GM21423 (cell line): ENCODE measurements at regions not wholly inside any gene's neighbourhood (a gene's known extent, or its start where the extent isn't known, plus 50 kb on each side); places are given as distances from the start of the nearest gene placed in this dataset.
"Not testable (repeated sequence)": the region's sequence is repeated elsewhere in the genome, so short reads cannot be mapped to it uniquely, and the experiment has no call there.

ENCODE experiments used
- ATAC-seq: cut with Tn5 transposase; IDR thresholded peaks from one replicate; pipeline ENCODE4 v1.9.1; 2021; ENCODE audit warnings: mild to moderate bottlenecking, moderate library complexity; ENCODE audit not compliant: unreplicated experiment

DNA sequence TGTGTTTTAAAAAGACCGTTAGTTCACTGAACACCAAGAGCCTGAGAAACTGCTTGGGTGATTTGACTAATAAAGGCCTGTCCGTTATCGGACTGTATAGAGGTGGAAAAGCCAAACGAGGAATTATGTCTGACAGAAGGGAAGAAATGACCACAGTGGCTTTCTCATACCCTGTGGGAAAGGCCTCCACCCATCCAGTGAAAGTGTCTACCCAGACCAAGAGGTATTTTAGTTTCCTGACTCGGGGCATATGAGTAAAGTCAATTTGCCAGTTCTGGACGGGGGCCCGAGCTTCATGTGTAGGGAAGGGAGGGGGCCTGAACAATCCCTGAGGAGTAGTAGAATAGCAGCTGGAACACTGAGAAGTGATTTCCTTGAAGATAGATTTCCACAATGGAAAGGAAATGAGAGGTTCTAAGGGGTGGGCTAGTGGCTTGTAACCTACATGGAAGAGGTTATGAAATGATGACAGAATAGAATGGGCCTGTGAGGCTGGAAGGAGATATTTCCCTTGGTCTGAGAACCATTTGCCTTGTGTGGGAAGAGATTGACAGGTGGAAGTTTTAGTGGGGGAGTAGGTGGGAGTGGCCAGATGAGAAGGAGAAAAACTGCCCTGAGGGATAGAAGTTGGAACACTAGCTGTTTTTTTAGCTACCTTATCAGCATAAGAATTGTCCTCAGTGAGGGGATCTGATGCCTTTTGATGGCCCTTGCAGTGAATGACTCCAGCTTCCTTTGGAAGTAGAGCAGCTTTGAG, 106.4 kb upstream of the PPM1J start:
- ATAC-seq: not testable (repeated sequence)

DNA sequence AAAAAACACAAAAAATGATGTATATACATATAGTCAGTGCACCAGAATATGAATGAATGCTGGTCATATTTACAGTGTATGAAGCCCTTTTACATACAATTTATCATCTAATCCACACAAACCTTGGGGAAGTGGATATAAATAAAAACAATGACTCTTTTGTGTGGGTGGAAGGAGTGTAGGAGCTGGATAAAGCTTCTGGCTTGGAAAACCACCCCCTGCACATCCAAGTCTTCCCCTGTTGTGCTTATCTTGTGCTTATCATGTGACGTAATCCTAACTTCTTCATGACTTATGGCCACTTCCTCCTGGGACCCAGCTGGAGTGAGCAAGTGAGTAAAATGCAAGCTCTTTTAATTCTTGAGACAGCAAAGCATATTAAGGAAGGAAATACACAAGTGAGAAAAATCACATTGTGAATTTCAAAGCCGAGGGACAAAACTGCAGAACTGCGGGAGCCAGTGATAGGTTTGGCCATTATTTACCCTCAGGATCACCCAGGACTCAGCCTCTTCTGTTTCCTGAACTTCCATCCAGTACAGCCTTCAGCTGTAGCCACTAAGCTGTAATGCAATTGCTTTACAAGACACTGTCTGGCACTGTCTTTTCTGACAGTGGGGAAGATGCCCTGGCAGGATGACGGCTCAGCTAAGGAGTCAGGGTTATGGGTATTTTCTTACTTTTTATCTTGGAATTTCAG, 104.0 kb upstream of the PPM1J start:
- ATAC-seq: no peak

DNA sequence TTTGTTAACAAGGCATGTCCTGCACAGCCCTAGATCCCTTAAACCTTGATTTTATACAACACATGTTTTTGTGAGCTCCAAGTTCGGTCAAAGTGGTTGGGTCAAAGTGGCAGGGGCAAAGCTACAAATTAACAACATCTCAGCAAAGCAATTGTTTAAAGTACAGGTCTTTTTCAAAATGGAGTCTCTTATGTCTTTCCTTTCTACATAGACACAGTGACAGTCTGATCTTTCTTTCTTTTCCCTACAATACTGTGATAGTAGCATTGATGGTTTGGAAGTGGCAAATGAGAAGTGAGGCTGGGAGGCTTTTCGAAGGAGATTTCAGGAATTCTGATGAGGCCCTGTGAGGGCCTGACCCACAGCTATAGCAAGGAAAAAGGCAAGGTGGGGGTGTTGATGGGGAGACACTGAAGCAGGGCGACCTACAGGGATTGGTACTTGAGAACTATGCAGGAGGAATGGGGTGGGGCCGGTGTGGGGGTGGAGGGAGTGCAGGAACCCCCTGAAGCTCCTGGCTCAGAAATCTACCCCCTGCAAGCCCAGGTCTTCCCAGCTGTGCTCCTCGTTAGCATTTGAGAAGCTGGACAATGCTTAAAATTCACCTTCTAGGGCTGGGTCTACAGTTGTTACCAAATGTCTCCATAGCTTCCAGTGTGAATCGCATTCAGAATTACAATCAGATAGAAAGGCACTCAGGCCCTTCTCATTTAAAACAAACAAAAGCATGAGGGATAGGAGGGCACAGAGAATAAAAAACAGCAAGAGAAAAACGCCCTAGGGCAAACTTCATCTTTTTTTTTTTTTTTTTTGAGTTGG, 102.6 kb upstream of the PPM1J start:
- no peak for ATAC-seq

DNA sequence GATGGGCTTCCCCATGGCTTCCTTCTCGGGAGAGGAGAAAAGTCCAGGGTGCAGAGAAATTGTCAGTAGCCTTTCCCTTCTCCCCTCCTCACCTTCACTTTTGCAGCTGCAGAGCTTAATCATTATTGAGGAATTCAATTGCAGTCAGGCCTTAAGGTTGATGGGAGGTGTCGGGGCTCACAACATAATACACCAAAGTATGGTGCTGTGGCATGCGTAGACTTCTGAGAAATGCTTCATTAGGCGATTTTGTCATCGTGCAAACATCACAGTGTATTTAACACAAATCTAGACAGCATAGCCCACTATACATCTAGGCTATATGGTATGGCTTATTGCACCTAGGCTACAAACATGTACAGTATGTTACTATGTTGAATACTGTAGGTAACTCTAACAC, 100.2 kb upstream of the PPM1J start:
- ATAC-seq: no peak

GRCh38 chr1:112814645-112815044, 99.5 kb upstream of the PPM1J start:
- ATAC-seq: not testable (repeated sequence)

- ATAC-seq: no peak
Observed at GRCh38 chr1:112808861-112809684, 93.9 kb upstream of the PPM1J start.

DNA sequence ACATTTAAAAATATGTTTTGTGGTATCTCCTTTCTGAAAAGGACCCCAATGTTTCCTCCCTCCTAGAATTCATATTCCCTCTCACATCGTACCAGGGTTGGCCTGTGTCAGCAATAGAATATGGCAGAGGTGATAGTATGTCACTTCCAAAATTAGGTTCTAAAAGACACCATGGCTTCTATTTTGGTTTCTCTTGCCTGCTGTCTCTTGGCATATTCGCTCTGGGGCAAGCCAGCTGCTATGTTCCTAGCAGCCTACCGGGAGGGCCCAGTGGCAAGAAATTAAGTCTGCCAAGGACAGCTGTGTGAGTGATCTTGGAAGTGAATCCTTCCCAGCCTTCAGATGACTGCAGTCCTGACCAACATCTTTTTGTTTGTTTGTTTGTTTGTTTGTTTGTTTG, 92.9 kb upstream of the PPM1J start:
- no peak for ATAC-seq

DNA sequence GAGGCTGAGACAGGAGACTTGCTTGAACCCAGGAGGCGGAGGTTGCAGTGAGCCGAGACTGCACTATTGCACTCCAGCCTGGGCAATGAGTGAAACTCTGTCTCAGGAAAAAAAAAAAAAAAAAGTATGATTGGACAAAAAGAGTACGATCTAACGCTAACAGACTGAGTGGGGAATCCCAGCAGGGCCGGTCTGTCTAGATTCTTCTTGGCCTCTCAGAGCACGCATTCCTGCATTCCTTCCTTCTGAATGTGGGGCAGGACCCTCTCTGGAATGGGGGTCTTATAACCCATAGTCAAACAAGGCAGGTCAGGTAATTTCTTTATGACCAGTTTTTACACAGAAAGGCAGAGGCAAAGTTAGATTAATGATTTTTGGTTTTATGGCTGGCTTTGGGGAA, 92.0 kb upstream of the PPM1J start:
- no peak for ATAC-seq

GRCh38 chr1:112806090-112806642, 91.0 kb upstream of the PPM1J start:
- no peak for ATAC-seq

GRCh38 chr1:112805155-112805853, 90.2 kb upstream of the PPM1J start:
- ATAC-seq: no peak

GRCh38 chr1:112803906-112804762, 89.0 kb upstream of the PPM1J start:
- peak; percentile 74 for ATAC-seq

DNA sequence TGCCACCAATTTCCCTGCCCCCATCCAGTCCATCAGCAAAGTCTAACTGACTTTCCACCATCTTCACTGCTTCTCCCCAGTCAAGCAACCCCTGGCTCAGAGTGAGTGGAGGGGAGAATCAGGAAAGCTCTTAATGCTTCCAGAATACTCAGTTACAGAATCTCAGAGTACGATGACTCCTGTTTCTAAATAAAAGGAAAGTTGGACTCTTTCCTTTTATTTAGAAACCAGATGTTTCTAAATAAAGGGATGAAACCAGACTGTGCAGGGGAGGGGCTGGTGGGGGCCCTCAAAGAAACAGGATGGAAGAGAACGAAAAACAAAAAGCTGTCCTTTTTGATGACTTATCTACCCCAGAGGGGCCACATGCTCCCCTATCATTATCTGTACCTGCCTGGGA, 85.2 kb upstream of the PPM1J start:
- ATAC-seq: no peak

- no peak for ATAC-seq
Observed at GRCh38 chr1:112798292-112798691, 83.2 kb upstream of the PPM1J start.

- ATAC-seq: no peak
Observed at GRCh38 chr1:112797224-112797623, 82.1 kb upstream of the PPM1J start.

DNA sequence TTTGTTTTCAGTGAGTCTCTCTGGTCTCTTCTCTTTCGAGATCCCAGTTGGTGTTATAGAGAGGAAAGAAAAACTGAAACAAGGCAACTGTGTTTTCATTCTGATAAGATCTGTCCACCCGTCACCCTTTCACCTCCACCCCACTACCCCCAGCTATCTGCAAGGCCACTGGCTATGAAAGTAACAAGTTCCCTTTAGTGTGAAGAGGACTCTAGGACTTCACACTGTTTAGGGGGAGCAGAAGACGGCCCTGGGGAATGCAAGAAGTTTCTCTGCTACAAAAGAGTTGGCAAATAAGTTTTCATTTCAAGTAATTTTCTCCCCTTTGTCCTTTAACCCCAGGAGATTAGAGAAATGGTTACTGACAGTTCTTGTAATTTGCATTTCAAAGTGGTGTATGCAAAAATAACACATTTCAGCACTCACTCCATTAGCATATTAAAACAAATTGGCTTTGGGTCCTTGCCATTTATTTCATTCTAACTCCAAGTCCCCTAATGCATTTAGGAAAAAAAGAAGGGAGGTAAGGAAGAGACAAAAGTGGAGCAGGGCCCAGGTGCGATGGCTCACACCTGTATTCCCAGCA, 79.6 kb upstream of the PPM1J start:
- no peak for ATAC-seq

DNA sequence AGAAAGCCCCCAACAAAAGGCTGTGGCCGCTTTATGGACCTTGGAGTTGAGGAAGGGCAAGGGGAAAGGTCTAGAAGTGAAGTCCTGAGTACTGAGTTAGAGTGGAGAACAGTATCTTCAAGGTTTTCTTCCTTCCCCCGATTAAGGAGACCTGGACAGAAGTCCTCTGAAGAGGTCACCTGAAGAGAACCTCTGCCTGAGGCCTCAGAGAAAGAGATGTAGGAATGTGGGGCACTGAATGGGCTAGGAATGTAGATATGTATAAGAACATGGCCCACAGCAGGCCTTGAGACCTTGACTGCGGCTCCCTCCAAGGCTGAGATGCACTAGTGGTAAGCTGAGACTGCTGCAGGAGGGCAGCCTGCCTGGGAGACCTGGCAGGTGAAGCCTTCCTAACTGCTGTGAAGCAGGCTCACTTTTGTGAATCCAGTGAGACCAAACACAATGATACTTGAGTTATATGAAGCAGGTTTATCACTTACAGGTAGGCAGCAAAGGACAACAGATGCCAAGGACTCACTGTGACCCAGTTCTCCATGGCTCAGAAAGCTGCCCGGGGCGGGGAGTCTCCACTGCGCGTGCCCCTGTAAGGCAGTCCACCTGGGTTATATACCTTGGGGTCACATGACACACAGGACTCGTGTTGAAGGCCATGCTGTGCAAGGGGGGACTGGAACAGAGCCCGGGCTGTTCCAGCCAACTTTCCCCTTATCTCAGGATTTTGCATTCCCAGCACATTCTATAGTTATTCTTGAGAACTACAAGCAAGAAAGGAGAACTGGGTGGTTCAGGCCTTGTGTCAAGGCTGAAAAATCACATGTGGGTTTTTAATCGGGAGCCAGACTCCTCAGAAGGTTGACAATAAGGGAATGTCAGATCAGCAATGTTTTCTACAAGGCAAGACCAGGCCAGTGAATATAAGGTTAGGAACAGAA, 78.8 kb upstream of the PPM1J start:
- ATAC-seq: no peak

DNA sequence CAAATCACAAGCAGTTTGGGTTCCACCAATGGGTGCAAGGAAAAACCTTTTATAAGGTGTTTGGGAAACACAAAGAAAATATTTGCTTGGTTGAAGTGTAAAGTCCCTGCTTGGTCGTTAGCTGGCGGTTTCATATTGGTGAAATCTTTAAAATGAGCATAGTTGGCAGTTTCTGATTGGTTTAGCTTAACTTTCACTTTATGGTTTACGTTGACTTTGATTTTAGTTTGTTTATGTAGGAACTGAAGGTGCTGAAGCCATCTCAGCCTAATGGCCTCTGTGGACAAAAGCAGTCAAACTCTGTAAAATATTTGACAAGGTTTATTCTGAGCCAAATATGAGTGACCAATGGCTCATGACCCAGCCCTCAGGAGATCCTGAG, 76.6 kb upstream of the PPM1J start:
- no peak for ATAC-seq
